ENCODE measurements at regions not wholly inside any gene's neighbourhood (a gene's known extent, or its start where the extent isn't known, plus 50 kb on each side); places are given as distances from the start of the nearest gene placed in this dataset.

DNA sequence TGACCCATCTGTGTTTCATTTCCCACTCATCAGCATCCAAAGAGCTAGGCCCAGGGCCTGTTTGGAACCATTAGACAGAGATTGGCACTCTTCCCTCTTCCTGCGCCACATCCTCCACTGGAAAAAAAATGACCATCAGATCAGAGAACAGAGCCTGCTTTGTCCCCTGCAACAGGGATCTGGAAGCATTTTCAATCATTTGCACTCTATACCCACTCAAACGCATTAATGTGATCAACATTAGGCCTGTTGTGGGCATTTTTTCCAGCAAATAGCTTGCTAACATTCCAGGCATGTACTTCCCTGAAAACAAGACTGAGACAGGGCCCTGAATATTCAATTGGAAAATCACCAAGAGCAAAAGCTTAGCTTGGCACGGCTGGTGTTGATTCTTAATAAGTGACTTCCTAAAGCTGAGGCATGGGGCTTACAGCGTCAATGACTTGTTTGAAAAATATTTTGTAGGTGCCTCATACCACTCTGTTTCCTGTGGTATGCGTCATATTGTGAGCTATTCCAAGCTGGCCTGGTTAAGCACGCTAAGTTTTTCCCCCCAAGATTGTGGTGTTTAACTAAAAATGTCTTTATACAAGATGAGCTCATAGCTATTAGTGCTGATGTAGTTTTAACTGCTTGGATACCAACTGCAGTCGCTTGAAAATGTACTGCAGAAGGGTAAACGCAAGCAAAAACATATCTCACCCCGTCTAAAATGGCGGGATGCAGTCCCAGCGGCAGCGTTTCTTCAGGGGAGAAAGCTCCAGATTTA, 404.4 kb downstream of the SPRY2 start:
- Histone ChIP-seq H4K20me1 (ENCODE audit: control insufficient read depth, insufficient read depth) (no peaks in the 10 kb centered on the region), H3K4me2 (ENCODE audit: control insufficient read depth, insufficient read depth) (no peak overlapping the region), H3K9ac (ENCODE audit: control insufficient read depth, insufficient read depth, low read length) (no peak overlapping the region), H3K4me3 (no peak overlapping the region), H3K9me3 (replicated peaks; ENCODE audit: control insufficient read depth, insufficient read depth, low read length) (no peaks in the 10 kb centered on the region), H2AFZ (ENCODE audit: control insufficient read depth, low read depth, low read length) (no peak overlapping the region), H3K36me3 (ENCODE audit: control insufficient read depth in 2 of 2, insufficient read depth in 2 of 2, low read length in 1 of 2) (no peaks in the 10 kb centered on the region), H3K27ac (ENCODE audit: control insufficient read depth, insufficient read depth) (no peak overlapping the region), H3K4me1 (ENCODE audit: control insufficient read depth, insufficient read depth, low read length) (no peaks in the 10 kb centered on the region), H3K79me2 (ENCODE audit: control insufficient read depth, insufficient read depth, low read length) (no peaks in the 10 kb centered on the region), H3K27me3 (replicated peaks in 1 of 2; ENCODE audit: control insufficient read depth in 2 of 2, insufficient read depth in 2 of 2, low read length in 1 of 2) (no peaks in the 10 kb centered on the region)
- 50% methylated on average over 12 of the region's 12 CpGs for WGBS (ENCODE audit: insufficient coverage, insufficient replicate concordance, low lambda C conversion rate, missing lambda C conversion rate)
- in situ Hi-C loops (cut with MboI) = no loop called here
- FAIRE-seq (no peak), ATAC-seq (no peak), DNase-seq (ENCODE audit: low read depth, low spot score) (no peak)
- ChIA-PET CTCF (interaction anchor here (0.8 to 1.7 kb wide), 5 partner anchors 9 to 258 kb away, joined by 3 to 5 read pairs (median 4); no protein-coding TSS in a partner anchor), POLR2A (no interaction called here), RAD21 (ENCODE audit: unreplicated experiment) (interaction anchor here (1.0 to 1.1 kb wide), 2 partner anchors 71 to 112 kb away, joined by 3 to 4 read pairs; no protein-coding TSS in a partner anchor), SMC1A (ENCODE audit: uncharacterized antibody, unreplicated experiment) (interaction anchor here (0.6 to 3.0 kb wide), 14 partner anchors 9 to 1307 kb away, joined by 3 to 16 read pairs (median 4); no protein-coding TSS in a partner anchor)
- TF ChIP-seq, protein P1, sequence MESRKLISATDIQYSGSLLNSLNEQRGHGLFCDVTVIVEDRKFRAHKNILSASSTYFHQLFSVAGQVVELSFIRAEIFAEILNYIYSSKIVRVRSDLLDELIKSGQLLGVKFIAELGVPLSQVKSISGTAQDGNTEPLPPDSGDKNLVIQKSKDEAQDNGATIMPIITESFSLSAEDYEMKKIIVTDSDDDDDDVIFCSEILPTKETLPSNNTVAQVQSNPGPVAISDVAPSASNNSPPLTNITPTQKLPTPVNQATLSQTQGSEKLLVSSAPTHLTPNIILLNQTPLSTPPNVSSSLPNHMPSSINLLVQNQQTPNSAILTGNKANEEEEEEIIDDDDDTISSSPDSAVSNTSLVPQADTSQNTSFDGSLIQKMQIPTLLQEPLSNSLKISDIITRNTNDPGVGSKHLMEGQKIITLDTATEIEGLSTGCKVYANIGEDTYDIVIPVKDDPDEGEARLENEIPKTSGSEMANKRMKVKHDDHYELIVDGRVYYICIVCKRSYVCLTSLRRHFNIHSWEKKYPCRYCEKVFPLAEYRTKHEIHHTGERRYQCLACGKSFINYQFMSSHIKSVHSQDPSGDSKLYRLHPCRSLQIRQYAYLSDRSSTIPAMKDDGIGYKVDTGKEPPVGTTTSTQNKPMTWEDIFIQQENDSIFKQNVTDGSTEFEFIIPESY (IDR thresholded peaks at IDR 0.05) = no peak
- no peak for TF ChIP-seq FOS (IDR thresholded peaks at IDR 0.05; ENCODE audit: borderline replicate concordance, extremely low read depth, insufficient read length)
- TF ChIP-seq KDM1A (IDR thresholded peaks at IDR 0.05; ENCODE audit: borderline replicate concordance) = no peak
- TF ChIP-seq SRF (IDR thresholded peaks at IDR 0.05; ENCODE audit: low read depth in 2 of 2, low read length in 2 of 2) = no peak
- TF ChIP-seq YY1 (IDR thresholded peaks at IDR 0.05; ENCODE audit: low read depth, low read length) = no peak
- TF ChIP-seq NR2F1 (conservative IDR thresholded peaks at IDR 0.05) = no peak
- TF ChIP-seq HDAC6 (IDR thresholded peaks at IDR 0.05; ENCODE audit: unreplicated experiment) = no peak
- TF ChIP-seq MTA2 (IDR thresholded peaks at IDR 0.05; ENCODE audit: low read depth) = no peak
- TF ChIP-seq ZNF207 (IDR thresholded peaks at IDR 0.05; ENCODE audit: borderline replicate concordance) = no peak
- TF ChIP-seq, protein P2, sequence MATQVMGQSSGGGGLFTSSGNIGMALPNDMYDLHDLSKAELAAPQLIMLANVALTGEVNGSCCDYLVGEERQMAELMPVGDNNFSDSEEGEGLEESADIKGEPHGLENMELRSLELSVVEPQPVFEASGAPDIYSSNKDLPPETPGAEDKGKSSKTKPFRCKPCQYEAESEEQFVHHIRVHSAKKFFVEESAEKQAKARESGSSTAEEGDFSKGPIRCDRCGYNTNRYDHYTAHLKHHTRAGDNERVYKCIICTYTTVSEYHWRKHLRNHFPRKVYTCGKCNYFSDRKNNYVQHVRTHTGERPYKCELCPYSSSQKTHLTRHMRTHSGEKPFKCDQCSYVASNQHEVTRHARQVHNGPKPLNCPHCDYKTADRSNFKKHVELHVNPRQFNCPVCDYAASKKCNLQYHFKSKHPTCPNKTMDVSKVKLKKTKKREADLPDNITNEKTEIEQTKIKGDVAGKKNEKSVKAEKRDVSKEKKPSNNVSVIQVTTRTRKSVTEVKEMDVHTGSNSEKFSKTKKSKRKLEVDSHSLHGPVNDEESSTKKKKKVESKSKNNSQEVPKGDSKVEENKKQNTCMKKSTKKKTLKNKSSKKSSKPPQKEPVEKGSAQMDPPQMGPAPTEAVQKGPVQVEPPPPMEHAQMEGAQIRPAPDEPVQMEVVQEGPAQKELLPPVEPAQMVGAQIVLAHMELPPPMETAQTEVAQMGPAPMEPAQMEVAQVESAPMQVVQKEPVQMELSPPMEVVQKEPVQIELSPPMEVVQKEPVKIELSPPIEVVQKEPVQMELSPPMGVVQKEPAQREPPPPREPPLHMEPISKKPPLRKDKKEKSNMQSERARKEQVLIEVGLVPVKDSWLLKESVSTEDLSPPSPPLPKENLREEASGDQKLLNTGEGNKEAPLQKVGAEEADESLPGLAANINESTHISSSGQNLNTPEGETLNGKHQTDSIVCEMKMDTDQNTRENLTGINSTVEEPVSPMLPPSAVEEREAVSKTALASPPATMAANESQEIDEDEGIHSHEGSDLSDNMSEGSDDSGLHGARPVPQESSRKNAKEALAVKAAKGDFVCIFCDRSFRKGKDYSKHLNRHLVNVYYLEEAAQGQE (IDR thresholded peaks at IDR 0.05; ENCODE audit: low read depth, low read length) = no peak
- TF ChIP-seq WRNIP1 (IDR thresholded peaks at IDR 0.05; ENCODE audit: borderline replicate concordance, low read depth, low read length) = no peak
- no TSS peak for BruUV-seq (replicated peaks)
- intact Hi-C loops (cut with micrococcal nuclease; ENCODE audit: unreplicated experiment) = no loop called here

Data from GM12878 (cell line).